T-helper 2 cell treated with Interferon-gamma antibody and Interleukin-4, amounts not matched to agents 5 μg/mL and 100 μg/mL, for 36 hours (primary cell): ENCODE measurements at regions not wholly inside any gene's neighbourhood (a gene's known extent, or its start where the extent isn't known, plus 50 kb on each side); places are given as distances from the start of the nearest gene placed in this dataset.
"Not testable (repeated sequence)": the region's sequence is repeated elsewhere in the genome, so short reads cannot be mapped to it uniquely, and the experiment has no call there.

Source experiments
- DNase-seq: peaks from one replicate; pipeline ENCODE4 v3.0.0; 2021; ENCODE audit warnings: low spot score
- H3K27ac Mint-ChIP-seq: one replicate; pipeline ENCODE4 v1.8.0; 2021; ENCODE audit warnings: mild to moderate bottlenecking, mixed read lengths
- H3K27me3 Mint-ChIP-seq: one replicate; pipeline ENCODE4 v1.8.0; 2021; ENCODE audit warnings: low read depth, mixed read lengths
- H3K36me3 Mint-ChIP-seq: one replicate; pipeline ENCODE4 v1.8.0; 2021; ENCODE audit warnings: low read depth, mixed read lengths
- H3K4me1 Mint-ChIP-seq: one replicate; pipeline ENCODE4 v1.8.0; 2021; ENCODE audit warnings: low read depth, mixed read lengths
- H3K4me3 Mint-ChIP-seq: one replicate; pipeline ENCODE4 v1.8.0; 2022; ENCODE audit warnings: mild to moderate bottlenecking, moderate library complexity, mixed read lengths
- H3K9me3 Mint-ChIP-seq: one replicate; pipeline ENCODE4 v1.8.0; 2021; ENCODE audit warnings: mixed read lengths

DNA sequence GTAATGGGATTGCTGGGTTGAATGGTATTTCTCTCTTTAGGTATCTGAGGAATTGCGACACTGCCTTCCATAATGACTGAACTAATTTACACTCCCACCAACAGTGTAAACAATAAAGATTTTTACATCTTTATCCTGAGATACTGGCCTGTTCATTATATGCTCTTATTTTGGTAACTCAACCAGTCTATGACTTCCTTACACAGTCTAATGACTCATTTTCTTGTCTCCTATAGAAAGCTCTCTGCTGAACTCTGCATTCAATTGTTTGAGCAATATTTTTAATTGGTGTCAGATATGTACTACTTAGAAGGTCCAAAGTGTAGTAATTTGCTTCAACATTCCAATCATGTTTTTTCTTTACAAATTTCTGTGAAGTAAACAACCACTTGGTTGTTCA lies 1351.8 kb downstream of the FSCB start:
- Mint-ChIP-seq H3K4me1 (no peaks in the 10 kb centered on the region), H3K4me3 (no peak overlapping the region), H3K27ac (no peak overlapping the region), H3K27me3 (no peaks in the 10 kb centered on the region), H3K9me3 (peaks cover 36% of the 10 kb centered on the region), H3K36me3 (no peaks in the 10 kb centered on the region)
- DNase-seq = no peak

- Mint-ChIP-seq H3K27me3 (no peaks in the 10 kb centered on the region), H3K4me1 (no peaks in the 10 kb centered on the region), H3K9me3 (peaks cover 18% of the 10 kb centered on the region), H3K4me3 (no peak overlapping the region), H3K36me3 (no peaks in the 10 kb centered on the region), H3K27ac (no peak overlapping the region)
- DNase-seq = no peak
These were observed 1359.6 kb downstream of the FSCB start for GRCh38 chr14:43147485-43147884.

DNA sequence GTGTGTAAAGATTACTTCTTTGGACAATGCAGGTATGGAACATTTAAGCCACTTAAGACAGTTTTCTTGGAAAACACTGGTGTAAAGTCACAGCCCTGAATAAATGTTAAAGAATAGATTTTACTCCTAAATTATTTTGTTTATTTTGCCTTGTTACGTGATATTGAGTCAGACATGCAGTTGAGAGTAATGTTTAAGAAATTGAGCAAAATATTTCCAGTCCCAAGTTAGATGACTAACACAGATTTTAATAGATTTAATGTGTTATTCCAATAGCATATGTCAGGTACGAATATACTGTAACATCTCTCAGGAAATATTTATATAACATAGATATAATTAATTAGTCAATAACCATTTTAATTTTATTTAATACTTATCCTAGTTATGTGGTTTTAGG lies 1361.7 kb downstream of the FSCB start:
- Mint-ChIP-seq H3K27me3 (no peaks in the 10 kb centered on the region), H3K4me3 (no peak overlapping the region), H3K4me1 (no peaks in the 10 kb centered on the region), H3K27ac (no peak overlapping the region), H3K36me3 (no peaks in the 10 kb centered on the region), H3K9me3 (peaks cover 20% of the 10 kb centered on the region)
- DNase-seq = no peak

DNA sequence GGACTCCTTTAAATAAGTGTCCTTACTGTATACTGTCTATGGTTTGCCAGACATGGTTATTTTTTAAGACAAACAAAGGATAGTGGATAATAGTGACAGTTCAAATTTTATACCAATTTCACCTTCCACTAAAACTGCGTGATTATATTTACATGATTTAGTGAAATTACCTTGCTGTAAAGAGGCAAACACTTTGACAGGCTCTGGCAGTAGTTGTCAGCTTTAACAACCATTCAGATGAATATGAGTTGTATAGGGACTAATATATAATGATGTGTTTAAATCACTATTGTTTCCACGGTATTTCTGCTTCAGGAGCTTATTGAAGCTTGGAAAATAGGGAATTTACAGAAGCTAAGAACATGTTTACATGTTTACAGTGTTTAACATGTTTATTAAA lies 1364.0 kb downstream of the FSCB start:
- no peaks in the 10 kb centered on the region for H3K4me1 Mint-ChIP-seq
- H3K36me3 Mint-ChIP-seq = no peaks in the 10 kb centered on the region
- H3K9me3 Mint-ChIP-seq = peaks cover 29% of the 10 kb centered on the region
- H3K4me3 Mint-ChIP-seq = no peak overlapping the region
- no peak for DNase-seq
- no peaks in the 10 kb centered on the region for H3K27me3 Mint-ChIP-seq
- no peak overlapping the region for H3K27ac Mint-ChIP-seq

DNA sequence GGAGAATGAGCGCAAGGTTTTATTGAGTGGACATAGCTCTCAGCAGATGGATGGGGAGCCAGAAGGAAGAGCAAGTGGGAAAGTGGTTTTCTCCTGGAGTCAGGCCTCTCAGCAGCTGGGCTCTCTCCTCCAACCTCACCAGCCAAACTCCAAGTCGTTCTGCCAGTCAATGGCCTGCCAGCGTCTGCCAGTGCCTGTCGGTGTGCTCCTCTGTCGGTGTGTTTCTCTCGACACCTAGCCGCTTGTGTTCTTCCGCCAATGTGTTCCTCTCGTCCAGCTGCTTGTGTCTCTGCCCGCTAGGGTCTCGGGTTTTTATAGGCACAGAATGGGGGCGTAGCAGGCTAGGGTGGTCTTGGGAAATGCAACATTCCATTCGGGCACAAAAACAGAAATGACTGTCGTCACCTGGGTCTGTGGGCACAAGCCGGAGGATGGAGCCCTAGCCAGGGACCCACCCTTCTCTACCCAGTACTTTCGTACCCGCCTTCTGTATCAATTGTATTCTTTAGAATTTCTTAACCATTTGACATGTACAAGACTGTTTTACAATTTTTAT lies 1365.4 kb downstream of the FSCB start:
- Mint-ChIP-seq H3K9me3 (peaks cover 27% of the 10 kb centered on the region), H3K36me3 (no peaks in the 10 kb centered on the region), H3K4me1 (no peaks in the 10 kb centered on the region), H3K27me3 (no peaks in the 10 kb centered on the region), H3K27ac (no peak overlapping the region), H3K4me3 (no peak overlapping the region)
- DNase-seq = no peak

GRCh38 chr14:43140453-43140852 lies 1366.6 kb downstream of the FSCB start:
- H3K4me3 Mint-ChIP-seq = no peak overlapping the region
- no peaks in the 10 kb centered on the region for H3K4me1 Mint-ChIP-seq
- no peak overlapping the region for H3K27ac Mint-ChIP-seq
- no peaks in the 10 kb centered on the region for H3K27me3 Mint-ChIP-seq
- peaks cover 29% of the 10 kb centered on the region for H3K9me3 Mint-ChIP-seq
- H3K36me3 Mint-ChIP-seq = no peaks in the 10 kb centered on the region
- DNase-seq = no peak

DNA sequence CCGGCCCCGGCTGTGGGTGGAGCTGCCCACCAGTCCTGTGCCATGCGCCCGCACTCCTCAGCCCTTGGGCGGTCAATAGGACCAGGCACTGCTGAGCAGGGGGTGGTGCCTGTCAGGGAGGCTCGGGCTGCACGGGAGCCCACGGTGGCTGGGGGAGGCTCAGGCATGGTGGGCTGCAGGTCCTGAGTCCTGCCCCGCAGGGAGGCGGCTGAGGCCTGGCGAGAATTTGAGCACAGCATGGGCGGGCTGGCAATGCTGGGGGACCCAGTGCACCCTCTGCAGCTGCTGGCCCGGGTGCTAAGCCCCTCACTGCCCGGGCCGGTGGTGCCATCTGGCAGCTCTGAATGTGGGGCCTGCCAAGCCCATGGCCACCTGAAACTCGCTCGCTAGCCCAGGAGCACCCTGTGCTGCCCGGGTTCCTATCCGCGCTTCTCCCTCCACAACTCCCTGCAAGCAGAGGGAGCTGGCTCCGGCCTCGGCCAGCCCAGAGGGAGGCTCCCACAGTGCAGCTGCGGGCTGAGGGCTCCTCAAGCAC lies 1371.1 kb downstream of the FSCB start:
- Mint-ChIP-seq H3K4me1 (no peaks in the 10 kb centered on the region), H3K36me3 (no peaks in the 10 kb centered on the region), H3K9me3 (peaks cover 43% of the 10 kb centered on the region), H3K4me3 (no peak overlapping the region), H3K27ac (no peak overlapping the region), H3K27me3 (no peaks in the 10 kb centered on the region)
- no peak for DNase-seq

DNA sequence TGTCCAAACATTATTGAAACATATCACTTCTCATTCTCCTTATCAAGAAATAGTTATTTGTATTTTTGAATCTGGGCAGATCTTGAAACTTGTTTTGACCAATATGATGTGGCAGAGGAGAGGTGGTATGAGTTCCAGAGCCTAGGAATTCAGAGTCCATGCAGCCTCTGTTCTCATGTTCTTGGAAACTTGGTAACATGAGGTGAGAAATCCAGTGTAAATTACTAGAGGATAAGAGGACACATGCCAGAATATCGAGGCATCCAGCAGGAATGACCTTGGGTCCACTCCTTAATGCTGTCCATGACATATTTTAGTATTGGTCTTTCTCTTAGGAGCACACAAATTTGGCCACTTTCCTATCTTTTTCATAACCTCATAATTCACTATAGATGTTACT lies 1374.6 kb downstream of the FSCB start:
- H3K27ac Mint-ChIP-seq = no peak overlapping the region
- no peaks in the 10 kb centered on the region for H3K27me3 Mint-ChIP-seq
- no peaks in the 10 kb centered on the region for H3K36me3 Mint-ChIP-seq
- no peak overlapping the region for H3K4me3 Mint-ChIP-seq
- no peak for DNase-seq
- H3K9me3 Mint-ChIP-seq = peaks cover 39% of the 10 kb centered on the region
- H3K4me1 Mint-ChIP-seq = no peaks in the 10 kb centered on the region

DNA sequence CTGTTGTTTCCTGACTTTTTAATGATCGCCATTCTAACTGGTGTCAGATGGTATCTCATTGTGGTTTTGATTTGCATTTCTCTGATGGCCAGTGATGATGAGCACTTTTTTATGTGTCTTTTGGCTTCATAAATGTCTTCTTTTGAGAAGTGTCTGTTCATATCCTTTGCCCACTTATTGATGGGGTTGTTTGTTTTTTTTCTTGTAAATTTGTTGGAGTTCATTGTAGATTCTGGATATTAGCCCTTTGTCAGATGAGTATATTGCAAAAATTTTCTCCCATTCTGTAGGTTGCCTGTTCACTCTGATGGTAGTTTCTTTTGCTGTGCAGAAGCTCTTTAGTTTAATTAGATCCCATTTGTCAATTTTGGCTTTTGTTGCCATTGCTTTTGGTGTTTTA lies 1378.7 kb downstream of the FSCB start:
- peaks cover 36% of the 10 kb centered on the region for H3K9me3 Mint-ChIP-seq
- not testable (repeated sequence) for H3K27ac Mint-ChIP-seq, H3K4me1 Mint-ChIP-seq, DNase-seq, H3K4me3 Mint-ChIP-seq, H3K27me3 Mint-ChIP-seq, H3K36me3 Mint-ChIP-seq

- H3K27me3 Mint-ChIP-seq, H3K4me3 Mint-ChIP-seq, H3K27ac Mint-ChIP-seq, DNase-seq, H3K4me1 Mint-ChIP-seq, H3K36me3 Mint-ChIP-seq: not testable (repeated sequence)
- H3K9me3 Mint-ChIP-seq = peaks cover 36% of the 10 kb centered on the region
These were observed 1379.2 kb downstream of the FSCB start for GRCh38 chr14:43127874-43128273.

- Mint-ChIP-seq H3K4me3 (no peak overlapping the region), H3K36me3 (no peaks in the 10 kb centered on the region), H3K4me1 (no peaks in the 10 kb centered on the region), H3K9me3 (peaks cover 28% of the 10 kb centered on the region), H3K27me3 (no peaks in the 10 kb centered on the region), H3K27ac (no peak overlapping the region)
- no peak for DNase-seq
These were observed 1383.5 kb downstream of the FSCB start for GRCh38 chr14:43123544-43123943.

- no peak for DNase-seq
- H3K4me1 Mint-ChIP-seq = no peaks in the 10 kb centered on the region
- H3K27me3 Mint-ChIP-seq = no peaks in the 10 kb centered on the region
- no peaks in the 10 kb centered on the region for H3K36me3 Mint-ChIP-seq
- H3K9me3 Mint-ChIP-seq = peaks cover 29% of the 10 kb centered on the region
- H3K27ac Mint-ChIP-seq = no peak overlapping the region
- H3K4me3 Mint-ChIP-seq = no peak overlapping the region
These were observed 1387.4 kb downstream of the FSCB start for GRCh38 chr14:43119672-43120071.

GRCh38 chr14:43116341-43116740 lies 1390.7 kb downstream of the FSCB start:
- Mint-ChIP-seq H3K9me3 (peaks cover 35% of the 10 kb centered on the region), H3K27me3 (no peaks in the 10 kb centered on the region), H3K4me1 (no peaks in the 10 kb centered on the region), H3K27ac (no peak overlapping the region), H3K36me3 (no peaks in the 10 kb centered on the region), H3K4me3 (no peak overlapping the region)
- DNase-seq = no peak

GRCh38 chr14:43105305-43105704 lies 1401.8 kb downstream of the FSCB start:
- H3K4me3 Mint-ChIP-seq = no peak overlapping the region
- no peaks in the 10 kb centered on the region for H3K4me1 Mint-ChIP-seq
- no peak overlapping the region for H3K27ac Mint-ChIP-seq
- no peak for DNase-seq
- H3K36me3 Mint-ChIP-seq = no peaks in the 10 kb centered on the region
- H3K27me3 Mint-ChIP-seq = no peaks in the 10 kb centered on the region
- peaks cover 40% of the 10 kb centered on the region for H3K9me3 Mint-ChIP-seq

DNA sequence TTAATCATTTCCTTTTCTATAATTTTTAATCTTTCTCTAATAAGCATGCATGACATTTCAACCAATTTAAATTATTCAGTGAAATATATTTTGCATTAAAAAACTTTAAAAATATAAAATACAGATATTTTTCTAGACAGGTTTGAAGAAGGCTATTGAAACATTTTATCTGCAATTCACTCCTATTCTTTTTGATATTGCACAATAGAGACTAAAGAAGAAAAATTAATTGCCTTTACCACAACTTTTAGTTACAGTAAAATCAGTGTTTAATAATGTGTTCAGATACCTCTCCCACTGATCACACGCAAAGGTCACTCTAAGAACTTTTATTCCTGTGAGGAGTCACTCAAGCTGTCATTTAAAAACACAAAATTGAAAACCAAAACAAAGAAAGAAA lies 1416.7 kb downstream of the FSCB start:
- H3K9me3 Mint-ChIP-seq = peaks cover 48% of the 10 kb centered on the region
- no peak overlapping the region for H3K4me3 Mint-ChIP-seq
- no peaks in the 10 kb centered on the region for H3K36me3 Mint-ChIP-seq
- H3K27me3 Mint-ChIP-seq = no peaks in the 10 kb centered on the region
- DNase-seq = no peak
- H3K27ac Mint-ChIP-seq = no peak overlapping the region
- H3K4me1 Mint-ChIP-seq = no peaks in the 10 kb centered on the region
